ENCODE measurements at regions not wholly inside any gene's neighbourhood (a gene's known extent, or its start where the extent isn't known, plus 50 kb on each side); places are given as distances from the start of the nearest gene placed in this dataset.

GRCh38 chr12:102736328-102736727 lies 180.7 kb downstream of the PAH start:
- intact Hi-C loops (cut with micrococcal nuclease) = no loop called here
- H3K9ac ChIP-seq (ENCODE audit: low read depth, low read length) = no peak overlapping the region

More at GRCh38 chr12:102736328-102736727, 180.7 kb downstream of the PAH start:
- in situ Hi-C loops (cut with MboI; ENCODE audit: low sequenced_read_pairs) (loop anchor here (25.0 kb wide), 1 partner anchor 774 kb away; no protein-coding TSS in a partner anchor), dilution Hi-C loops (cut with HindIII; ENCODE audit: low sequenced_read_pairs, unreplicated experiment) (no loop called here)
- Histone ChIP-seq H3K27ac (ENCODE audit: insufficient read depth, low read length) (no peak overlapping the region), H2BK20ac (ENCODE audit: low read depth, low read length) (no peak overlapping the region), H2AK5ac (ENCODE audit: low read depth, low read length) (no peak overlapping the region), H3K4me2 (ENCODE audit: low read depth, low read length) (no peak overlapping the region), H2BK120ac (ENCODE audit: low read depth, low read length) (no peak overlapping the region), H3K9me3 (ENCODE audit: control insufficient read depth, insufficient read depth, low read length) (no peaks in the 10 kb centered on the region), H4K8ac (ENCODE audit: low read depth in 2 of 2, low read length in 2 of 2) (no peak overlapping the region), H3K4me3 (ENCODE audit: insufficient read depth, low read depth, low read length) (no peak overlapping the region), H3K4ac (ENCODE audit: low read depth, low read length) (no peak overlapping the region), H3K79me1 (ENCODE audit: low read depth in 1 of 2, low read length in 2 of 2) (no peaks in the 10 kb centered on the region), H3K56ac (ENCODE audit: extremely low read depth, insufficient read depth, low read length) (no peak overlapping the region), H3K18ac (ENCODE audit: low read depth, low read length) (no peak overlapping the region), H2BK5ac (ENCODE audit: low read depth, low read length, poor library complexity, severe bottlenecking) (no peak overlapping the region), H3K27me3 (ENCODE audit: control insufficient read depth, insufficient read depth, low read length) (no peaks in the 10 kb centered on the region), H3K4me1 (ENCODE audit: control insufficient read depth, insufficient read depth, low read length) (no peaks in the 10 kb centered on the region), H3K9me1 (ENCODE audit: insufficient read depth, low read length) (no peaks in the 10 kb centered on the region), H3K36me3 (ENCODE audit: control insufficient read depth, insufficient read depth, low read length) (no peaks in the 10 kb centered on the region), H2BK15ac (ENCODE audit: low read depth, low read length) (no peak overlapping the region), H2AFZ (replicated peaks; ENCODE audit: low read length, poor library complexity) (no peak overlapping the region), H4K20me1 (ENCODE audit: insufficient read depth, low read length) (no peaks in the 10 kb centered on the region), H3K23ac (ENCODE audit: low read depth, low read length) (no peak overlapping the region), H4K91ac (ENCODE audit: insufficient read depth, low read depth, low read length) (no peak overlapping the region), H3K14ac (replicated peaks; ENCODE audit: low read depth, low read length) (no peak overlapping the region), H4K5ac (ENCODE audit: low read depth, low read length) (no peak overlapping the region), H2AK9ac (replicated peaks; ENCODE audit: low read depth, low read length, poor library complexity) (no peak overlapping the region)
- DNase-seq = no peak
- WGBS, 2 experiments (ENCODE audit: extremely low coverage in 2 of 2, insufficient read length in 1 of 2) = no CpG with 5 or more reads among the region's 1 CpG
- ATAC-seq (ENCODE audit: low read depth) = no peak
- TF ChIP-seq BHLHE40 (IDR thresholded peaks at IDR 0.05; ENCODE audit: low read depth, low read length) (no peak), MAFK (IDR thresholded peaks at IDR 0.05; ENCODE audit: low read depth, low read length) (no peak), CEBPB (IDR thresholded peaks at IDR 0.05; ENCODE audit: low read depth, low read length) (no peak), FOS (IDR thresholded peaks at IDR 0.05; ENCODE audit: low read depth, low read length) (no peak), NFE2L2 (IDR thresholded peaks at IDR 0.05; ENCODE audit: low read depth, low read length) (no peak), POLR2A (IDR thresholded peaks at IDR 0.05; ENCODE audit: low read depth, low read length) (no peak), ELK1 (IDR thresholded peaks at IDR 0.05; ENCODE audit: borderline replicate concordance, low read depth, low read length) (no peak)
- CTCF ChIA-PET = no interaction called here
- BruUV-seq (replicated peaks) = no TSS peak
- POLR2A ChIA-PET (ENCODE audit: unreplicated experiment) = no interaction called here
